T follicular helper cell (primary cell): ENCODE measurements at regions not wholly inside any gene's neighbourhood (a gene's known extent, or its start where the extent isn't known, plus 50 kb on each side); places are given as distances from the start of the nearest gene placed in this dataset.

Source experiments
- DNase-seq: peaks from one replicate; pipeline ENCODE4 v3.0.0-alpha.2; 2020; ENCODE audit warnings: low read depth

- DNase-seq = no peak
Observed at GRCh38 chr13:107573184-107573583, 642.2 kb downstream of the LIG4 start.

- no peak for DNase-seq
Observed at GRCh38 chr13:107572156-107572555, 643.2 kb downstream of the LIG4 start.

GRCh38 chr13:107568181-107568580 is 647.2 kb downstream of the LIG4 start:
- DNase-seq = no peak

GRCh38 chr13:107563099-107563925 is 652.0 kb downstream of the LIG4 start:
- DNase-seq = no peak

GRCh38 chr13:107562203-107562602 is 653.1 kb downstream of the LIG4 start:
- no peak for DNase-seq

GRCh38 chr13:107554460-107554859 is 660.9 kb downstream of the LIG4 start:
- DNase-seq = no peak

- no peak for DNase-seq
Observed at GRCh38 chr13:107553838-107554237, 661.5 kb downstream of the LIG4 start.

- DNase-seq = no peak
Observed at GRCh38 chr13:107551521-107551920, 663.8 kb downstream of the LIG4 start.

- no peak for DNase-seq
Observed at GRCh38 chr13:107548338-107548737, 667.0 kb downstream of the LIG4 start.

- DNase-seq = no peak
Observed at GRCh38 chr13:107545946-107546502, 669.3 kb downstream of the LIG4 start.

- DNase-seq = no peak
Observed at GRCh38 chr13:107534548-107534947, 680.8 kb downstream of the LIG4 start.

- DNase-seq = no peak
Observed at GRCh38 chr13:107531816-107532215, 683.5 kb downstream of the LIG4 start.

GRCh38 chr13:107531180-107531579 is 684.2 kb downstream of the LIG4 start:
- no peak for DNase-seq

- no peak for DNase-seq
Observed at GRCh38 chr13:107529035-107529434, 686.3 kb downstream of the LIG4 start.

- DNase-seq = no peak
Observed at GRCh38 chr13:107518780-107519179, 696.6 kb downstream of the LIG4 start.

- no peak for DNase-seq
Observed at GRCh38 chr13:107518292-107518691, 697.0 kb downstream of the LIG4 start.

- DNase-seq = no peak
Observed at GRCh38 chr13:107516517-107516916, 698.8 kb downstream of the LIG4 start.

- no peak for DNase-seq
Observed at GRCh38 chr13:107512551-107512950, 702.8 kb downstream of the LIG4 start.

- DNase-seq = no peak
Observed at GRCh38 chr13:107497661-107498060, 717.7 kb downstream of the LIG4 start.

GRCh38 chr13:107493266-107493665 is 722.1 kb downstream of the LIG4 start:
- DNase-seq = no peak

GRCh38 chr13:107482688-107483087 is 732.6 kb downstream of the LIG4 start:
- DNase-seq = no peak

- no peak for DNase-seq
Observed at GRCh38 chr13:107480130-107480529, 735.2 kb downstream of the LIG4 start.

- no peak for DNase-seq
Observed at GRCh38 chr13:107477772-107478379, 737.5 kb downstream of the LIG4 start.
